ENCODE measurements at regions not wholly inside any gene's neighbourhood (a gene's known extent, or its start where the extent isn't known, plus 50 kb on each side); places are given as distances from the start of the nearest gene placed in this dataset.

- Histone ChIP-seq H3K27me3 (no peaks in the 10 kb centered on the region), H3K36me3 (no peaks in the 10 kb centered on the region), H4K20me1 (ENCODE audit: low read depth) (no peaks in the 10 kb centered on the region), H3K4me1 (no peaks in the 10 kb centered on the region), H3K79me2 (ENCODE audit: low read depth) (no peaks in the 10 kb centered on the region), H3K4me2 (no peak overlapping the region), H3K9ac (no peak overlapping the region), H3F3A (ENCODE audit: low read depth) (no peaks in the 10 kb centered on the region), H2AFZ (replicated peaks) (no peak overlapping the region), H3K4me3 (no peak overlapping the region), H3K27ac (no peak overlapping the region), H3K9me3 (ENCODE audit: low read depth) (no peaks in the 10 kb centered on the region)
- Mint-ChIP-seq H3K27ac (no peak overlapping the region), H3K4me1 (peaks cover 2% of the 10 kb centered on the region), H3K36me3 (no peaks in the 10 kb centered on the region), H3K27me3 (ENCODE audit: insufficient read depth, low read depth) (peaks cover 2% of the 10 kb centered on the region), H3K9me3 (no peaks in the 10 kb centered on the region), H3K4me3 (no peak overlapping the region)
- DNase-seq (ENCODE audit: low spot score): no peak
- no peak for TF ChIP-seq CTCF (IDR thresholded peaks at IDR 0.05)
- no peak for TF ChIP-seq EZH2 (IDR thresholded peaks at IDR 0.05)
- TF ChIP-seq EZH2phosphoT487 (IDR thresholded peaks at IDR 0.05): no peak
These were observed 461.2 kb downstream of the INHBA start for GRCh38 chr7:41241641-41242040.

GRCh38 chr7:41239596-41239995 is 463.3 kb downstream of the INHBA start:
- H3K36me3 Mint-ChIP-seq: no peaks in the 10 kb centered on the region
- H3K4me1 Mint-ChIP-seq: peaks cover 2% of the 10 kb centered on the region
- Histone ChIP-seq H3K4me2 (no peak overlapping the region), H3K9ac (no peak overlapping the region), H3K79me2 (ENCODE audit: low read depth) (no peaks in the 10 kb centered on the region), H4K20me1 (ENCODE audit: low read depth) (no peaks in the 10 kb centered on the region), H3F3A (ENCODE audit: low read depth) (no peaks in the 10 kb centered on the region), H3K4me3 (no peak overlapping the region), H3K9me3 (ENCODE audit: low read depth) (no peaks in the 10 kb centered on the region), H3K27ac (no peak overlapping the region), H3K36me3 (no peaks in the 10 kb centered on the region), H3K4me1 (no peaks in the 10 kb centered on the region), H2AFZ (replicated peaks) (no peak overlapping the region), H3K27me3 (no peaks in the 10 kb centered on the region)
- TF ChIP-seq CTCF (IDR thresholded peaks at IDR 0.05) (no peak), EZH2phosphoT487 (IDR thresholded peaks at IDR 0.05) (no peak), EZH2 (IDR thresholded peaks at IDR 0.05) (no peak)
- no peaks in the 10 kb centered on the region for H3K9me3 Mint-ChIP-seq
- no peak for DNase-seq (ENCODE audit: low spot score)
- H3K27ac Mint-ChIP-seq: no peak overlapping the region
- H3K27me3 Mint-ChIP-seq (ENCODE audit: insufficient read depth, low read depth): peaks cover 2% of the 10 kb centered on the region
- H3K4me3 Mint-ChIP-seq: no peak overlapping the region

GRCh38 chr7:41238851-41239331 is 464.0 kb downstream of the INHBA start:
- H3K4me1 ChIP-seq: no peaks in the 10 kb centered on the region
- TF ChIP-seq EZH2 (IDR thresholded peaks at IDR 0.05) (no peak), CTCF (IDR thresholded peaks at IDR 0.05) (no peak), EZH2phosphoT487 (IDR thresholded peaks at IDR 0.05) (no peak)
- no peak overlapping the region for H3K9ac ChIP-seq
- H3K27me3 ChIP-seq: no peaks in the 10 kb centered on the region
- H3K4me3 Mint-ChIP-seq: no peak overlapping the region
- no peaks in the 10 kb centered on the region for H3K4me1 Mint-ChIP-seq
- H3K27ac ChIP-seq: no peak overlapping the region
- H4K20me1 ChIP-seq (ENCODE audit: low read depth): no peaks in the 10 kb centered on the region
- peaks cover 2% of the 10 kb centered on the region for H3K27me3 Mint-ChIP-seq (ENCODE audit: insufficient read depth, low read depth)
- no peak overlapping the region for H3K4me3 ChIP-seq
- no peaks in the 10 kb centered on the region for H3K36me3 Mint-ChIP-seq
- H2AFZ ChIP-seq (replicated peaks): no peak overlapping the region
- H3K9me3 Mint-ChIP-seq: no peaks in the 10 kb centered on the region
- no peaks in the 10 kb centered on the region for H3K79me2 ChIP-seq (ENCODE audit: low read depth)
- H3K9me3 ChIP-seq (ENCODE audit: low read depth): no peaks in the 10 kb centered on the region
- DNase-seq (ENCODE audit: low spot score): no peak
- no peak overlapping the region for H3K27ac Mint-ChIP-seq
- no peak overlapping the region for H3K4me2 ChIP-seq
- no peaks in the 10 kb centered on the region for H3F3A ChIP-seq (ENCODE audit: low read depth)
- H3K36me3 ChIP-seq: no peaks in the 10 kb centered on the region

All from neural progenitor cell (in vitro differentiated cells).